ENCODE measurements at regions not wholly inside any gene's neighbourhood (a gene's known extent, or its start where the extent isn't known, plus 50 kb on each side); places are given as distances from the start of the nearest gene placed in this dataset.
"Not testable (repeated sequence)": the region's sequence is repeated elsewhere in the genome, so short reads cannot be mapped to it uniquely, and the experiment has no call there.

DNA sequence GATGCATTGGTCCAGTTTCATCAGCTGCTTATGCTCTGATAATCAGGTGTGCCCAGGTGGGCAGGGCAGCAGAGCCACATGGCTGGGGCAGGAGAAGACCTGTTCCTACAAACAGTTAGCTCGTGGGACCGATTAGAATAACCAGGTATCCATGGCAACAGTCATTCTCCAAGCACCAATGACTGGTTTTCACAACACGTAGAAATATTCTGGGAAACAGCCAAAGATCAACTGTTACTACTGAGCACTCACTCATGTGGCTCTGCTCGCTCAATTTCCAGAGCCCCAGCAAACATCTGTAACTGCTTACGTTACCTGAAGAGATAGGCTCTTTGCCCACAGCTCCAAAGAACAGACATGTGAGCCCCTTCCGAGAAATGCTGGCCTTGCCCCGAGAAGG is 302.0 kb downstream of the AGTPBP1 start:
- Mint-ChIP-seq H3K27ac (ENCODE audit: unreplicated experiment) (no peak overlapping the region), H3K27me3 (ENCODE audit: unreplicated experiment) (peaks cover 2% of the 10 kb centered on the region), H3K9me3 (ENCODE audit: unreplicated experiment) (no peaks in the 10 kb centered on the region), H3K4me3 (ENCODE audit: unreplicated experiment) (no peak overlapping the region), H3K36me3 (ENCODE audit: unreplicated experiment) (no peaks in the 10 kb centered on the region), H3K4me1 (ENCODE audit: low read depth, unreplicated experiment) (no peaks in the 10 kb centered on the region)
- TF ChIP-seq, protein P1, sequence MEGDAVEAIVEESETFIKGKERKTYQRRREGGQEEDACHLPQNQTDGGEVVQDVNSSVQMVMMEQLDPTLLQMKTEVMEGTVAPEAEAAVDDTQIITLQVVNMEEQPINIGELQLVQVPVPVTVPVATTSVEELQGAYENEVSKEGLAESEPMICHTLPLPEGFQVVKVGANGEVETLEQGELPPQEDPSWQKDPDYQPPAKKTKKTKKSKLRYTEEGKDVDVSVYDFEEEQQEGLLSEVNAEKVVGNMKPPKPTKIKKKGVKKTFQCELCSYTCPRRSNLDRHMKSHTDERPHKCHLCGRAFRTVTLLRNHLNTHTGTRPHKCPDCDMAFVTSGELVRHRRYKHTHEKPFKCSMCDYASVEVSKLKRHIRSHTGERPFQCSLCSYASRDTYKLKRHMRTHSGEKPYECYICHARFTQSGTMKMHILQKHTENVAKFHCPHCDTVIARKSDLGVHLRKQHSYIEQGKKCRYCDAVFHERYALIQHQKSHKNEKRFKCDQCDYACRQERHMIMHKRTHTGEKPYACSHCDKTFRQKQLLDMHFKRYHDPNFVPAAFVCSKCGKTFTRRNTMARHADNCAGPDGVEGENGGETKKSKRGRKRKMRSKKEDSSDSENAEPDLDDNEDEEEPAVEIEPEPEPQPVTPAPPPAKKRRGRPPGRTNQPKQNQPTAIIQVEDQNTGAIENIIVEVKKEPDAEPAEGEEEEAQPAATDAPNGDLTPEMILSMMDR (IDR thresholded peaks at IDR 0.05; ENCODE audit: partially characterized antibody, unreplicated experiment), result no peak
- DNase-seq, result no peak

GRCh38 chr9:85433956-85434355 is 307.8 kb downstream of the AGTPBP1 start:
- not testable (repeated sequence) for H3K4me1 Mint-ChIP-seq (ENCODE audit: low read depth, unreplicated experiment); H3K27ac Mint-ChIP-seq (ENCODE audit: unreplicated experiment); H3K4me3 Mint-ChIP-seq (ENCODE audit: unreplicated experiment); H3K36me3 Mint-ChIP-seq (ENCODE audit: unreplicated experiment); H3K9me3 Mint-ChIP-seq (ENCODE audit: unreplicated experiment); H3K27me3 Mint-ChIP-seq (ENCODE audit: unreplicated experiment); DNase-seq

GRCh38 chr9:85433551-85433950 is 308.2 kb downstream of the AGTPBP1 start:
- H3K4me1 Mint-ChIP-seq (ENCODE audit: low read depth, unreplicated experiment); H3K9me3 Mint-ChIP-seq (ENCODE audit: unreplicated experiment); DNase-seq; H3K4me3 Mint-ChIP-seq (ENCODE audit: unreplicated experiment); H3K27me3 Mint-ChIP-seq (ENCODE audit: unreplicated experiment); H3K36me3 Mint-ChIP-seq (ENCODE audit: unreplicated experiment); H3K27ac Mint-ChIP-seq (ENCODE audit: unreplicated experiment): not testable (repeated sequence)

- Mint-ChIP-seq H3K27me3 (ENCODE audit: unreplicated experiment) (peaks cover 2% of the 10 kb centered on the region), H3K4me3 (ENCODE audit: unreplicated experiment) (no peak overlapping the region), H3K9me3 (ENCODE audit: unreplicated experiment) (peaks cover 2% of the 10 kb centered on the region), H3K27ac (ENCODE audit: unreplicated experiment) (no peak overlapping the region), H3K4me1 (ENCODE audit: low read depth, unreplicated experiment) (peaks cover 4% of the 10 kb centered on the region), H3K36me3 (ENCODE audit: unreplicated experiment) (no peaks in the 10 kb centered on the region)
- DNase-seq, result no peak
- TF ChIP-seq, protein P1 (IDR thresholded peaks at IDR 0.05; ENCODE audit: partially characterized antibody, unreplicated experiment), result no peak
Measured at GRCh38 chr9:85433046-85433445, 308.7 kb downstream of the AGTPBP1 start.

- Mint-ChIP-seq H3K27me3 (ENCODE audit: unreplicated experiment) (peaks cover 2% of the 10 kb centered on the region), H3K27ac (ENCODE audit: unreplicated experiment) (no peak overlapping the region), H3K9me3 (ENCODE audit: unreplicated experiment) (peaks cover 2% of the 10 kb centered on the region), H3K4me1 (ENCODE audit: low read depth, unreplicated experiment) (peaks cover 4% of the 10 kb centered on the region), H3K36me3 (ENCODE audit: unreplicated experiment) (no peaks in the 10 kb centered on the region), H3K4me3 (ENCODE audit: unreplicated experiment) (no peak overlapping the region)
- TF ChIP-seq, protein P1 (IDR thresholded peaks at IDR 0.05; ENCODE audit: partially characterized antibody, unreplicated experiment), result no peak
- DNase-seq, result no peak
Measured at GRCh38 chr9:85432599-85432998, 309.2 kb downstream of the AGTPBP1 start.

DNA sequence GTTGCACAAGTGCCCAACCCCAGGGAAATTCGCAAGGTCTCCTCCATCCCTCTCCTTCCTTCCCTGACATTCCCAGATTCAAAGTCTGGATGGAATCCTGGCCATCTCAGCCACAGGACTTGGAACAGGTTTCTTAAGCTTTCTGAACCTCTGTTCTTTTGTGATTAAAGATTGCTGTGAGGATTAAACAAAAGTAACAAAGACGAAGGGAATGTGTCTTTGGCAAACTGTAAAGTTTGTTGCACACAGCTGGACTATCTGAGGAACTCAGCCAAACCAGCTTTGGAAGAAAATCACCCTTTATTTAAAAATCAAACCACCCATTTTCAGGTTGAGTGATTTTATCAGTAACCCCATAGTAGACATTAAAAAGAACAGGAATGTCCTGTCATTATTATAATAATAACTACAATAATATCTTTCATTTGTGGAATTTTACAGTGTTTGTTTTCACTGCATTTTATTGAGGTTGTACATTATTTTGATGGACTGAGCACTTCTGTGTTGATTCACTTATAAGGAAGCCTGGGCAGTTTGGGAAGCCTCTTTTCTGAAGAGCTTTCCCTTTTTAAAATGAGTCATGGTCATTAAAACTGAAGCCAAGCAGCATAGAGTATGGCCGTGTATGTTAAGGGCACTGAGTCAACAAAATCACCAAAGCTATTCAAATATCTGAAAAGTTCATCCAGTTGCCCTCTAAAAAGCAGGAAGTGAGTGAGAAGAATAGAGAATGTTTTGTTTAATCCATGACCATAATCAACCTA is 310.2 kb downstream of the AGTPBP1 start:
- TF ChIP-seq, protein P1 (IDR thresholded peaks at IDR 0.05; ENCODE audit: partially characterized antibody, unreplicated experiment), result no peak
- peaks cover 5% of the 10 kb centered on the region for H3K9me3 Mint-ChIP-seq (ENCODE audit: unreplicated experiment)
- H3K4me1 Mint-ChIP-seq (ENCODE audit: low read depth, unreplicated experiment), result peaks cover 4% of the 10 kb centered on the region
- H3K36me3 Mint-ChIP-seq (ENCODE audit: unreplicated experiment), result no peaks in the 10 kb centered on the region
- no peak overlapping the region for H3K4me3 Mint-ChIP-seq (ENCODE audit: unreplicated experiment)
- no peak for DNase-seq
- peaks cover 6% of the 10 kb centered on the region for H3K27me3 Mint-ChIP-seq (ENCODE audit: unreplicated experiment)
- H3K27ac Mint-ChIP-seq (ENCODE audit: unreplicated experiment), result no peak overlapping the region

All from glutamatergic neuron (in vitro differentiated cells).